NCI-H82 treated with DMSO at 0.1 percent for 48 hours (cell line): ENCODE measurements at regions not wholly inside any gene's neighbourhood (a gene's known extent, or its start where the extent isn't known, plus 50 kb on each side); places are given as distances from the start of the nearest gene placed in this dataset.
A peak's percentile ranks its signal among the peaks of the same experiment; 100 is the strongest.
"Not testable (repeated sequence)": the region's sequence is repeated elsewhere in the genome, so short reads cannot be mapped to it uniquely, and the experiment has no call there.

Source experiments
- DNase-seq: peaks from one replicate; lab custom pipeline; 2025; ENCODE audit not compliant: unreplicated experiment; lab: John Stamatoyannopoulos, UW

DNA sequence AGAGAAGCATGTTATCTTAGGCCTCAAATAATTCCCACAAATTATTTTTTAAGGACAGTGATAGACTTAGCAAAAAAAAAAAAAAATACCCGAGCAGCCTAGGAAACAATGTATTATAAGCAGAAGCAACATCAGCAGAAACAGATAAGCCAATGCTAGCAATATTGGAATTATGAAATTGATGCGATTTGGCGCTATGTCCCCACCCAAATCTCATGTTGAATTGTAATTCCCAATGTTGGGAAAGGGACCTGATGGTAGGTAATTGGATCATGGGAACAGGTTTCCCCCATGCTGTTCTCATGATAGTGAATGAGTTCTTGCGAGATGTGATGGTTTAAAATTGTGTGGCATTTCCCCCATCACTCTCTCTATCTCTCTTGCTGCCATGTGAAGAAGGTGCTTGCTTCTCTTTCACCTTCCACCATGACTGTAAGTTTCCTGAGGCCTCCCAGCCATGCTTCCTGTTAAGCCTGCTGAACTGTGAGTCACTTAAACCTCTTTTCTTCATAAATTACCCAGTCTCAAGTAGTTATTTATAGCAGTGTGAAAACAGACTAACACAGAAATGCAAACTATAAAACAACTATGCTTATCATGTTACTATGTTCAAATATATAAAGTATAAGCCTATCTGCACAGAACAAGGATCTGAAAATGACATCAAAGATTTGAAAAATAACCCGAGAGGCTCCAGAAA lies 75.6 kb upstream of the HIVEP3 start:
- no peak for DNase-seq

DNA sequence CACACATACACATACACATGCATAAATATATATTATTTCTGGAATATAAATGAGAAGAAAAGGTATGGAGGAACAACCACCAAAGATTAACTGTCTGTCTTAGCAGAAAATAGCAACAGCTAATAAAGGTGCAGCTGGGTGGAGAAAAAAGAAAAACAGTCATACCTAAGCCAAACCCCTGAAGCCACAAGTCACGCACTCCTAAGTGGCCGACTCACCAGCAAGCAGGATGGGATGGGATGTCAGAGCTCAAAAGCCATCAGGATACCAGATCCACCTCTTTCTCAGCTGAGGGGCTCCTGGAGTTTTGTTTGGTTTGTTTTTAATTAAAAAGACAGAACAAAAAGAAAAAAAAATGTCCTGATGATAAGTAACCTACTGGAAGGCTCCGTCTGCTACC lies 64.7 kb upstream of the HIVEP3 start:
- DNase-seq, result no peak

DNA sequence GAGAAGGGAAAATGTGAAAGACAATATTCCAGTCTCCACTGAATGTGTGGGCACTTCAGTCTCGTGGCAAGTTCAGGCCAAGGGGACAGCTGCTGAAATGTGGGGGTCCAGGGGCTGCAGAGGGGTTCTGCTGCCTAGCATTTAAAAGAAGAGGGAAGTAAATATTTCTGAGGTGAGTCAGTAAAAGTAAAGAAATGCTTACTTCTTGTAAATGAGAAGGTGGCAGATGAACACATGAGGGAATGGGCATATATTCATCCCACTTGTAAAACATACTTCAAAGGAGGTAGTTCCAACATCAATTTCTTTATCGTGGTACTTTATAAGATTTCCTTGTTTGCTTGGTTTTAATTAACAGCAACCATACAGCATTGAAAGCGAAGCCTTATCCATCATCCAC lies 63.1 kb upstream of the HIVEP3 start:
- DNase-seq, result no peak

DNA sequence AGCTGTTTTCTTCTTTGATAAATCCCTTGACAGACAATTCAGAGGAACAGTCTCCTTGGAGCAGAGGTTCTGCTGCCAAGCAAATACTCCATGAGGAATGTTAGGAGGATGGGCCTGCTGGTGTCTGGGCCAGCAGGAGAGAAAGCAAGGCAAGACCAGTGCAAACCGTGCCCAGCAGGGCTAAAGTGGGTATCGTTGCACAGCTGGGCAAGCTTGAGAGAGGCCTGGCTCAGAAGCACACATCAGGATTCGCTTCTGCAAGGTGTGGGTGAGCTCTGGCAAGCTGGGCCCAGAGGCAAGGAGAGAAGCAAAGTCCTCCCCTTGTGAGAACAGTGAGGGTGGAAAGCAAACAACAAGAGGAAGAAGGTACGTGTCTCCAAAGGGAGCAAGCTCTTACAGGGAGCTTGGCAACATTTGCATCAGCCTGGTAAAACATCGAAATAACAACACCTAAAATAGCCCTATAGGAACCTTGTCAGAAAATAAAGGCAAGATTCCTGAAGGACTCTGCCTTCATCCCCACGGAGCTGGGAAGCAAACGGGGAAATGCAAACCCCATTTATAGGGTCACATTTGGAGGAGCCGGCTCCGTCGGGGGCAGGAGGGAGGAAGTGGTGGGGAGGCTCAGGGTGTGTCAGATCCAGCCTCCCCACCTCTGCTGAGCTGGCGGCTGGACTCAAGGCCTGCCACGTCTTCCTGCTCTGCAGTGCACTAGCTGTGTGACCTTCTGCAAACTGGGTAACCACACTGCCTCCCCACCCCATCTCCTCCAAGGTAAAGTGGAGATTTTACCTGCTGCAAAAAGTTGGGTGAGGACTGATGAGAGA lies 62.3 kb upstream of the HIVEP3 start:
- DNase-seq, result no peak

DNA sequence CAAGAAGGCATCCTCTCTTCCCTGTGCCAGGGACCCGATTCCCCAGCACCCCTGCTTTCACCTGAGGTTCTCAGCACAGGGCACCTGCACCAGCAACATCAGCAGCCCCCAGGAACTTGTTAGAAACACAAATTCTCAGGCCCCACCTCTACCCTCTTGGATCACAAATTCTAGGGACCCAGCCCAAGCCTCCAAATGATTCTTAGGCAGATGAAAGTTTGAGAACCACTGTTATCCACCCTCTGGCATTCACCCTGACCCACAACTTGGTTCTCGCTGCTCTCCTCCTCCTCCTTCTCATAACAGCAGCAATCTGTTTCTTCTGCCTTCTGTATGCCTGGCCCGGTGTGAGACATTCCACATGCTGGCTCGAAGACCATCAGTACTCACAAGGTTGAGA lies 60.3 kb upstream of the HIVEP3 start:
- no peak for DNase-seq

DNA sequence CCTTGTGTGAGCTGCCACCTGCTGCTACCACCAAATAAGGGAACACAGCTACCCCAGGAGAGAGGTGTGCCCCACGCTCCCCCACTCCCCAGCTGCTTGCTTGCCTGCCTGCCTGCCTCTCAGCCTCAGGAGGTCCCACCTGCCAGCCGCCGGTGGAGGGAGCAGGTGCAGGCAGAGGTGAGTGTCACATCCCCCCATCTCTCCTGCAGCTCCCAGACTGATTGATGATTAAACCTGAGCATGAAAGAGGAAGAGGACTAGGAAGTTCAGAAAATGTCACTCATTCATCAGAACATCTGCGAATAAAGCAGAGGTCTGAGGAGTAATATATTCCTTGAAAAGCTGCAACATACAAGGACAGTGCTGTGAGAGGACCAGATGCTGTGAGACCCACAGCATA lies 58.6 kb upstream of the HIVEP3 start:
- DNase-seq, result no peak

DNA sequence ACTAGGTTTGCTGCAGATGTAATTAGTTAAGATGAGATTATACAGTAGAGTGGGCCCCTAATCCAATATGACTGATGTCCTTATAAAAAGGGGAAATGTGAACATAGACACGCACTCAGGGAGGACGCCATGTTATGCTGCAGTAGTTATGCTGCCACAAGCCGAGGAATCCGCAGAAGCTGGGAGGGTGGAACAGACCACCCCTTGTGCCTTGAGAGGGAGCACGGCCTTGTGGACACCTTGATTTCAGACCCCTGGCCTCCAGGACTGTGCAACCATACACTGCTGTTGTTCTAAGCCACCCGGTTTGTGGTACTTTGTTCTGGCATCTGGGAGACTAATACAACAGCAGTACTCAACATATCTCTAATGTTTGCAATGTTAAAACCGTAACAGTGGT lies 57.9 kb upstream of the HIVEP3 start:
- DNase-seq, result peak; percentile 57

DNA sequence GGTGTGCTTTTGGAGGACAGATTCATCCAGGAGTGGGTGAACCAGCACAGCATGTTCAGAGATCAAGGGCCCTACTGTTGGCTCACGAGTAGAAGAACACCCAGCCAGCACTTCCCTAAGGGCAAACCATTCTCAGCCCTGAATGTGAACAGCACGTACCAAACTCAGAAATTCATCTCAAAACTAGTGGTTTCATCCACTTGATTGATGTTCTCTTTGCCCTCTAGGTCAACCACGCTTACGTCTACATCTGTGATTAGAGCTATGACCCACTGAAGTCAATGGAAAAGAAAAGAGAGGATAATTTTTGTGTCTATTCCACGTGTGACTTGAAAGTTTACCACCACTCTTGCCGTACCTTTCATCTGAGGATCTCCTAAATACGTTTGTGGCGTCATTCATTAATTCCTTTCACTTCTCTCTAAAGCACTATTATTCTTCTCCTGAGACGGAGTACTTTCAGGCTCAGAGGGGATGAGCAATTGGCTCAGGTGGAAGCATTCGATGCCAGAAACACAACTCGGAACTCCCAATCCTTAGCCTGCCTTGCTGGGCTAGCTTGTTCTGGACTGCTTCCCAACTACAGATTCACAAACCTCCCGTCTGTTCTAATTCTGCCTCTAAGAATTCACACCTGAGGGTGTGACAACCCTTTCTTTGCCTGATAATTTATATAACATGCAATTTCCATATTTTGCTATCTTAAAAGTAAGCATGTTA lies 57.3 kb upstream of the HIVEP3 start:
- peak; percentile 53 for DNase-seq

DNA sequence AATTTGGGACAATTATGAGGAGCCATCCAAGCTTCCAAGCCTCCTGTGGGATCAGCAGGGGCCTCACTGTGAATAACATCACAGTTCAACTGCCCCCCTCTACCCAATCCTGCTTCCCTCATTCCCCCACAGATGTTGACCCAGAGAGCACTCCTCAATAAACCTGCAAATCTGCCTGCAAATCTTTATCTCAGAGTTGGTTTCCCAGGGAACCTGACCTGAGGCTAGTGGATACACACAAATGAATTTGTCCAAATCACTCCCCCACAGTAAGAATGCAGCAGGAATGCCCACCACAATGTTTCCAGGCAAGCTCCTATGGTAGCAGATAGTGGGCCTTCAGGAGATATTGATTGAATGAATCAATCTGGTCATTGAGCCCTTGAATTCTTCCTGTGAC lies 56.4 kb upstream of the HIVEP3 start:
- DNase-seq, result no peak

DNA sequence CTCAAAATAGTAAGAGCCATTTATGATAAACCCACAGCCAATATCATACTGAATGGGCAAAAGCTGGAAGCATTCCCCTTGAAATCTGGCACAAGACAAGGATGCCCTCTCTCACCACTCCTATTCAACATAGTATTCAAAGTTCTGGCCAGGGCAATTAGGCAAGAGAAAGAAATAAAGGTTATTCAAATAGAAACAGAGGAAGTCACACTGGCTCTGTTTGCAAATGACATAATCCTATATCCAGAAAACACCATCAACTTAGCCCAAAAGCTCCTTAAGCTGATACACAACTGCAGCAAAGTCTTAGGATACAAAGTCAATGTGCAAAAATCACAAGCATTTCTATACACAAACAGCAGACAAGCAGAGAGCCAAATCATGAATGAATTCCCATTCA lies 49.8 kb upstream of the HIVEP3 start:
- DNase-seq, result not testable (repeated sequence)
